T-helper 2 cell treated with Interferon-gamma antibody and Interleukin-4, amounts not matched to agents 100 ng/mL and 5 ng/mL, for 36 hours (primary cell): ENCODE measurements at regions not wholly inside any gene's neighbourhood (a gene's known extent, or its start where the extent isn't known, plus 50 kb on each side); places are given as distances from the start of the nearest gene placed in this dataset.
"Not testable (repeated sequence)": the region's sequence is repeated elsewhere in the genome, so short reads cannot be mapped to it uniquely, and the experiment has no call there.

ENCODE experiments used
- intact Hi-C: fragments of 100-400 bp; cut with micrococcal nuclease; formaldehyde crosslinking; loops from one replicate; pipeline ENCODE4 v1.15.1; 2023

DNA sequence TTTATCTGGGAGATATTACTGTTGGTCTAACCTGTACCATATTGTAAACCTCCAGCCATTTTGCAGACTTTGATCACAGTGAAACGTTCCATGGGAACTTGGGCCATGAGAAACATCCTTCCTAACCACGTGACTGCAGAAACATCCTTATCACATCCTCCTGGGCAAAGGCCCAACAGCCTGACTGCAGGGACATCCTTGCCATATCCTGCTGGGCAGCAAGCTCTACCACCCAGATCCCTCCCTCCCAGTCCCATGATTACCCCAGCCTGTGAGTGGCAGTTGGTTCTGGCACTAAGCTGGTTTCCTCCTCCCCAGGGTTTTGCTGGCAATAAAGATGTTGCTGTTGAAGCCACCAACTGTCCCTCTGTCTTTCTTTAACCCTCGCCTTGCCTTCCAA is 201.2 kb downstream of the POTEC start:
- intact Hi-C loops: not testable (repeated sequence)

DNA sequence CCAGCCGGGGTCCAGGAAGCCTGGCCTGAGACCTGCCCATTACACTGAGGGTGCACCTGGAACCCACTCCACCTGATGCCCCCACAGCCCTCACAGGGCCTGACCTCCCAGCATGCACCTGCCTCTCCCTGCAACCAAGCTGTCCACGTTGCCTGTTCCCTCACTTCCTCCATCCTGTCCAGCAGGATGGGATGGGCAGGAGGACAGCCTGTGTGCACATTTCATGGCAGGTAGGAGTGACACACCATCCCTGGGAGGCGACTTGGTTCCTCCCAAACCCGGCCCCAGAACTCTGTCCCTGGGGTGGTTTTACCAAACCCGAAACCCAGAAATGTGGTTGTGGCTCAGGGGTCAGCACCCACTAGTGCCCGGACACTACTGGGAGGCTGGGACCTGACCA is 203.8 kb upstream of the ZNF519 start:
- intact Hi-C loops: not testable (repeated sequence)

DNA sequence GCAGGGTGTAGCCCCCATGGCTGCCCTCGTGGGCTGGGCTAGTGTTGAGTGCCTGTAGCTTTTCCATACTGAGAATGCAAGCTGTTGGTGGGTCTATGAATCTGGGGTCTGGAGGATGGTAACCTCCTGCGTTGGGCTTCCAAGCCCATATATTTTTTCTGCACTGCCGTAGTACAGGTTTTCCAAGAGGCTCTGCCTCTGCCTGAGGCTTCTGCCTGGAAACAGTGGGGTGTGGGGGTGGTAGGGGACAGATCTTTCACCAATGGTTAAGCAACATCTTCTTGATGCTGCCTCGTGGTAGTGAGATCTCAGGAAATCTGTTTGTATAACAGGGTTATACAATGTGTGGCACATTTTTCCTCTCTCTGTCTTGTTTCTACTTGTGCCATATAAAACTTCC is 189.0 kb upstream of the ZNF519 start:
- intact Hi-C loops: not testable (repeated sequence)

DNA sequence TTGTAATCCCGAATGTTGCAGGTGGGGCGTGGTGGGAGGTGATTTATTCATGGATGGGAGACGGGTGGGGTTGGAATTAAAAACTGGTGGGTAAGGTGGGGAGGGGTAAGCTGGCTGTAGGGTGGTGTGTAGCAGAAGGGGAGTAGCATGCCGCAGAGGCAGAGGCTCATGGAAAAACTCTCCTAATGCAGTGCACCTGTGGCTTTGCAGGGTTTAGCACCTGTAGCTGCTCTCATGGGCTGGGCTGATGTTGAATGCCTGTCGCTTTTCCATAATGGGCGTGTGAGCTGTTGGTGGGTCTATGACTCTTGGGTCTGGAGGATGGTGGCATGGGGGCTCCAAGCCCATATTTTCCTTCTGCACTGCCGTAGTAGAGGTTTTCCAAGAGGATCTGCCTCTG is 169.0 kb upstream of the ZNF519 start:
- intact Hi-C loops: not testable (repeated sequence)

DNA sequence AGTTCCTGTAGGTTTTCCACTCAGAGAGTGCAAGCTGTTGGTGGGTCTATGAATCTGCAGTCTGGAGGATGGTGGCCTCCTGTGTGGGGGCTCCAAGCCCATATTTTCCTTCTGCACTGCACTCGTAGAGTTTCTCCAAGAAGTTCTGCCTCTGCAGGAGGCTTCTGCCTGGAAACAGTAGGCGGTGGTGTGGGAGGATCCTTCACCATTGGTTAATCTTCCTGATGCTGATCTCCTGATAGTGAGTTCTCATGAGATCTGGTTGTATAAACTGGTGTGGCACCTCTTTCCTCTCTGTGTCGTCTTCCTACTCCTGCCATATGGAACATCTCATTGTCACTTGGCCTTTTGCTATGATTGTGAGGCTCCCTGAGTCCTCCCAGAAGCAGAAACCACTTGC is 162.8 kb upstream of the ZNF519 start:
- intact Hi-C loops: not testable (repeated sequence)

DNA sequence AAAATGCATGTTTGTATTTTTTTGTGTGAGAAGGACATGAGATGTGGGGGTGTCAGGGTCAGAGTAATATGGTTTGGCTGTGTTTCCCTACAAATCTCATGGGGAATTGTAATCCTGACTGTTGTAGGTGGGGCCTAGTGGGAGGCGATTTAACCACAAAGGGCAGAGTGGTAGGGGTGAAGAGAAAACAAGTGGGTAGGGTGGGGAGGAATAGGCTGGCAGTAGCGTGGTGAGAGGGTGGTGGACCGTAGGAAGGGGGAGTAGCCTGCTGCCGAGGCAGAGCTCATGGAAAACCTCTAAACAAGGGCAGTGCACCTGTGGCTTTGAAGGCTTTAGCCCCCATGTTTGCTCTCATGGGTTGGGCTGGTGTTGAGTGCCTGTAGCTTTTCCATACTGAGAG is 152.8 kb upstream of the ZNF519 start:
- intact Hi-C loops: no loop called here

DNA sequence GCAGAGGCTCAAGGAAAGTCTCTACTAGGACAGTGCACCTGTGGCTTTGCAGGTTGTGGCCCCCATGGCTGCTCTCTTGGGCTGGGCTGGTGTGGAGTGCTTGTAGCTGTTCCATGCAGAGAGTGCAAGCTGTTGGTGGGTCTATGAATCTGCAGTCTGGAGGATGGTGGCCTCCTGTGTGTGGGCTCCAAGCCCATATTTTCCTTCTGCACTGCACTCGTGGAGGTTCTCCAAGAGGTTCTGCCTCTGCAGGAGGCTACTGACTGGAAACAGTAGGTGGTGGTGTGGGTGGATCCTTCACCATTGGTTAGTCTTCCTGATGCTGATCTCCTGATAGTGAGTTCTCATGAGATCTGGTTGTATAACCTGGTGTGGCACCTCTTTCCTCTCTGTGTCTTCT is 143.2 kb upstream of the ZNF519 start:
- intact Hi-C loops: not testable (repeated sequence)

DNA sequence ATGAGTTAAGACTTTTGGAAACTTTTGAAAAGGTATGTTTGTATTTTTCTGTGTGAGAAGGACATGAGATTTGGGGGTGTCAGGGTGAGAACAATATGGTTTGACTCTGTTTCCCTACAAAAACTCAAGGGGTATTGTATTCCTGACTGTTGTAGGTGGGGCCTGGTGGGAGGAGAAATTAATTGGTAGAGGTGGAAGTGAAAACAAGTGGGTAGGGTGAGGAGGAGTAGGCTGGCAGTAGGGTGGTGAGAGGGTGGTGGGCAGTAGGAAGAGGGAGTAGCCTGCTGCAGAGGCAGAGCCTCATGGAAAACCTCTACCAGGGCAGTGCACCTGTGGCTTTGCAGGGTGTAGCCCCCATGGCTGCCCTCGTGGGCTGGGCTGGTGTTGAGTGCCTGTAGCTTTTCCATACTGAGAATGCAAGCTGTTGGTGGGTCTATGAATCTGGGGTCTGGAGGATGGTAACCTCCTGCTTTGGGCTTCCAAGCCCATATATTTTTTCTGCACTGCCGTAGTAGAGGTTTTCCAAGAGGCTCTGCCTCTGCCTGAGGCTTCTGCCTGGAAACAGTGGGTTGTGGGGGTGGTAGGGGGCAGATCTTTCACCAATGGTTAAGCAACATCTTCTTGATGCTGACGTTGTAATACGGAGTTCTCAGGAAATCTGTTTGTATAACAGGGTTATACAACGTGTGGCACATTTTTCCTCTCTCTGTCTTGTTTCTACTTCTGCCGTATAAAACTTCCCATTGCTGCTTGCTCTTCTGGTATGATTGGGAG is 133.6 kb upstream of the ZNF519 start:
- intact Hi-C loops: not testable (repeated sequence)

DNA sequence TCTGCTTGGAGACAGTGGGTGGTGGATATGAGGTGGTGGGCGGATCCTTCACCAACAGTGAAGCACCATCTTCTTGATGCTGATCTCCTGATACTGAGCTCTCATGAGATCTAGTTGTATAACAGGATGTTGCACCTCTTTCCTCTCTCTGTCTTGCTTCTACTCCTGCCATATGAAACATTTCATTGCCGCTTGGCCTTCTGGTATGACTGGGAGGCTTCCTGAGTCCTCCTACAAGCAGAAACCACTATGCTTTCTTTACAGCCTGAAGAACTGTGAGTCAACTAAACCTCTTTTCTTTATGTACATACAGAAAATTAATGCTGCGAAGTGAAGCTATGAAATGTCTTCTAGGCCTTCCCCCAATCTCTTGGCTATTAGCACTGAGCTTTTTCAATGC is 130.6 kb upstream of the ZNF519 start:
- intact Hi-C loops: not testable (repeated sequence)

DNA sequence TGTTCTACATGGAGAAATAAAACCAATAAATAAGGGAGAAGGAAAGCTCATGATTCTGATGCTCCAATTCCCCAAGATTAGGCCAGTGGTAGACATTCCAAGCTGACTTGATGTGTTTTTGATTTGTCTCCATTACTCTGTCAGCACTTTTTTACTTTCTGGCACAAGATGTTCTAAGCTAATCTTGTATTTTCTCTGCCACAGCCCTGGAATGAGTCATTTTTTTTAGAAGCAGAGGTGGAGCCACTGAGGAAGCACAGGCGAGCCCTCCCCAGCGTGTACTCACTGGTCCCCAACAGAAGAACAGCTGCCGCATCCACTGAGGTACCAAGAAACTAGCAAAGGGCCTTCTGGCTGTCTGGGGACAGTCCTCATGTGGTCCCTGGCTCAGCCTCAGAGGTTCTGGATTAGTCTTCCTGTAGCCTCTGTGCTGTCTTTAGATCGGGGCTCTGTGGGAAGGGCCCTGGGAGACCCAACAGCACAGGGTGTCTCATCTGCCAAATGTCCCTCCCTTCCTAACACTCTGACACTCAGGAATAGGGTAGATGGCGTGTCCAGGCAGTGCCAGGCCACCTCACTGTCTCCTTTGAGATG is 117.9 kb upstream of the ZNF519 start:
- intact Hi-C loops: not testable (repeated sequence)

DNA sequence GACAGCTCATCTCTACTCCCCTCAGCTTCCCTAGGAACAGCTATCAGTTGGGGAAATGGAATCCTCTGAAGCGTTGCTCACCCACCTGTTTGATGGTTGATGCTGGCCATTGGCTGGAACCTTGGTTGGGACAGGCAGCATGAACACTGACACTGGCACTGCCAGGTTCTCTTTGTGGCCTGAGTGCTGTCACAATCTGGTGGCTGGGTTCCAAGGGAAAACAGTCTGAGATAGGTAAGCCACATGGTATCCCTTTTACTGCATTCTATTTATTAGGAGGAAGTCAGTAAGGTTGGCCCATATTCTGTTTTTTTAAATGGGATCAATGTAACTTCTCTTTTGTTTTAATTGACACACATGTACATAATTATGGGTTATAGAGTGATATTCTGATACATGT is 107.0 kb upstream of the ZNF519 start:
- intact Hi-C loops: not testable (repeated sequence)

DNA sequence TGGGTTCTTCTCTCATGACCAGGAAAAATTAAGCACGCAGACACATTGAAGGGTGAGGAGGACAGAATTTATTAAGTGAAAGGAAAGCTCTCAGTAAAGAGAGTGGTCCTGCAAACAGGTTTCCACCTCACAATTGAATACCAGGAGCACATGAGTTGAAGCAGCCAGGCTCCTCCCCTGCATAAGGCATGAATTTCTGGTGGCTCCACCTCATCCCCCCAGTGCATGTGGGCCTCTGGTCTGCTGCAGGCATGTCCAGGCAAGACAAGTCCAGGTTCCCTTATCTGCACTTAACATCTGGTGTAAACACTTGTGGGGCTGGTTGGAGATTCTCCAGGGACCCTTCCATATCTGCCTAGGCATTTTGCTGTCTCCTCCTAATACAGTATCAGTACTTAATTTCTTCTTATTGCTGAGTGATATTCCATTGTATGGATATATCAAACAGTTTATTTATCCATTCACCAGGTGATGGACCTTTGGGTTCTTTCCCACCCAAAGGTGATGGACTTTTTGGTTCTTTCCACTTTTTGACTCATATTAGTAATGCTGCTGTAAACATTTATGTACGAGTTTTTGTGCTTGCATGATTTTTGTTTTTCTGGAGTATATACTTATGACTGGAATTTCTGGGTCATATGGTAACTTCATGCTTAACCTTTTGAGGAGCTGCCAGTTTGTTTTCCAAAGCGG is 104.3 kb upstream of the ZNF519 start:
- intact Hi-C loops: not testable (repeated sequence)

DNA sequence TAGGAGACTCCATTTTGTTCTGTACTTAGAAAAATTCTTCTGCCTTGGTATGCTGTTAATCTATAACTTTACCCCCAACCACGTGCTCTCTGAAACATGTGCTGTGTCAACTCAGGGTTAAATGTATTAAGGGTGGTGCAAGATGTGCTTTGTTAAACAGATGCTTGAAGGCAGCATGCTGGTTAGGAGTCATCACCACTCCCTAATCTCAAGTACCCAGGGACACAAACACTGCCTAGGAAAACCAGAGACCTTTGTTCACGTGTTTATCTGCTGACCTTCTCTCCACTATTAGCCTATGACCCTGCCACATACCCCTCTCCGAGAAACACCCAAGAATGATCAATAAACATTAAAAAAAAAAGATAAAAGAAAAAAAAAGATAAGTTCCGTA is 93.0 kb upstream of the ZNF519 start:
- intact Hi-C loops: not testable (repeated sequence)

DNA sequence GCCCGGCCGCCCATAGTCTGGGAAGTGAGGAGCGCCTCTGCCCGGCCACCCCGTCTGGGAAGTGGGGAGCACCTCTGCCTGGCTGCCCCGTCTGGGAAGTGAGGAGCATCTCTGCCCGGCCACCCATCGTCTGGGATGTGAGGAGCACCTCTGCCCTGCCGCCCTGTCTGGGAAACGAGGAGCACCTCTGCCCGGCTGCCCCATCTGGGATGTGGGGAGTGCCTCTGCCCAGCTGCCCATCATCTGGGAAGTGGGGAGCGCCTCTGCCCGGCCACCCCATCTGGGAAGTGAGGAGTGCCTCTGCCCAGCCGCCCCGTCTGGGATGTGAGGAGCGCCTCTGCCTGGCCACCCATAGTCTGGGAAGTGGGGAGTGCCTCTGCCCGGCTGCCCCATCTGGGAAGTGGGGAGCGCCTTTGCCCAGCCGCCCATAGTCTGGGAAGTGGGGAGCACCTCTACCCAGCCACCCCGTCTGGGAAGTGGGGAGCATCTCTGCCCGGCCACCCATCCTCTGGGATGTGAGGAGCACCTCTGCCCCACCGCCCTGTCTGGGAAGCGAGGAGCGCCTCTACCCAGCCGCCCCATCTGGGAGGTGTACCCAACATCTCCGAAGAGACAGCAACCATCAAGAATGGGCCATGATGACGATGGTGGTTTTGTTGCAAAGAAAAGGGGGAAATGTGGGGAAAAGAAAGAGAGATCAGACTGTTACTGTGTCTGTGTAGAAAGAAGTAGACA is 92.5 kb upstream of the ZNF519 start:
- intact Hi-C loops: not testable (repeated sequence)

DNA sequence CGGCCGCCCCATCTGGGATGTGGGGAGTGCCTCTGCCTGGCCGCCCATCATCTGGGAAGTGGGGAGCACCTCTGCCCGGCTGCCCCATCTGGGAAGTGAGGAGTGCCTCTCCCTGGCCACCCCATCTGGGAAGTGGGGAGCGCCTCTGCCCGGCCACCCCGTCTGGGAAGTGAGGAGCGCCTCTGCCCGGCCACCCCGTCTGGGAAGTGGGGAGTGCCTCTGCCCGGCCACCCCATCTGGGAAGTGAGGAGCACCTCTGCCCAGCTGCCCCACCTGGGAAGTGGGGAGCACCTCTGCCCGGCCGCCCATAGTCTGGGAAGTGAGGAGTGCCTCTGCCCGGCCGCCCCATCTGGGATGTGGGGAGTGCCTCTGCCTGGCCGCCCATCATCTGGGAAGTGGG is 91.7 kb upstream of the ZNF519 start:
- intact Hi-C loops: not testable (repeated sequence)

DNA sequence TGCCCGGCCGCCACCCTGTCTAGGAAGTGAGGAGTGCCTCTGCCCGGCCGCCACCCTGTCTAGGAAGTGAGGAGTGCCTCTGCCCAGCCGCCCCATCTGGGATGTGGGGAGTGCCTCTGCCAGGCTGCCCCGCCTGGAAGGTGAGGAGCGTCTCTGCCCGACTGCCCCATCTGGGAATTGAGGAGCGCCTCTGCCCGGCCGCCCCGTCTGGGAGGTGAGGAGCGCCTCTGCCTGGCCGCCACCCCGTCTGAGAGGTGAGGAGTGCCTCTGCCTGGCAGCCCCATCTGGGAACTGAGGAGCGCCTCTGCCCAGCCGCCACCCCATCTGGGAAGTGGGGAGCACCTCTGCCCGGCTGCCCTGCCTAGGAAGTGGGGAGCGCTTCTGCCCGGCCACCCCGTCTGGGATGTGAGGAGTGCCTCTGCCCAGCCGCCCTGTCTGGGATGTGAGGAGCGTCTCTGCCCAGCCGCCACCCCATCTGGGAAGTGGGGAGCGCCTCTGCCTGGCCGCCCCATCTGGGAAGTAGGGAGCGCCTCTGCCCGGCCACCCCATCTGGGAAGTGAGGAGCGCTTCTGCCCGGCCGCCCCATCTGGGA is 91.1 kb upstream of the ZNF519 start:
- intact Hi-C loops: not testable (repeated sequence)

DNA sequence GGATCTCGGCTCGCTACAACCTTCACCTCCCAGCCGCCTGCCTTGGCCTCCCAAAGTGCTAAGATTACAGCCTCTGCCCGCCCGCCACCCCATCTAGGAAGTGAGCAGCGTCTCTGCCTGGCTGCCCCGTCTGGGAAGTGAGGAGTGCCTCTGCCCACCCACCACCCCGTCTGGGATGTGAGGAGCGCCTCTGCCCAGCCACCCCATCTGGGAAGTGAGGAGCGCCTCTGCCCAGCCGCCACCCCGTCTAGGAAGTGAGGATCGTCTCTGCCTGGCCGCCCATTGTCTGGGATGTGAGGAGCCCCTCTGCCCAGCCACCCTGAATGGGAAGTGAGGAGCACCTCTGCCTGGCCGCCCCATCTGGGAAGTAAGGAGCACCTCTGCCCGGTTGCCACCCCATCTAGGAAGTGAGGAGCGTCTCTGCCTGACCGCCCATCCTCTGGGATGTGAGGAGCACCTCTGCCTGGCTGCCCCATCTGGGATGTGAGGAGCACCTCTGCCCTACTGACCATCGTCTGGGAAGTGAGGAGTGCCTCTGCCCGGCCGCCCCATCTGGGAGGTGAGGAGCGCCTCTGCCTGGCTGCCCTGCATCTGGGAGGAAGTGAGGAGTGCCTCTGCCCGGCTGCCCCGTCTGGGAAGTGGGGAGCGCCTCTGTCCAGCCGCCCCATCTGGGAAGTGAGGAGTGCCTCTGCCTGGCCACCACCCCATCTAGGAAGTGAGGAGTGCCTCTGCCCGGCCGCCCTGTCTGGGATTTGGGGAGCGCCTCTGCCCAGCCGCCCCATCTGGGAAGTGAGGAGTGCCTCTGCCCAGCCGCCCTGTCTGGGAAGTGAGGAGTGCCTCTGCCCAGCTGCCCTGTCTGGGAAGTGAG is 90.4 kb upstream of the ZNF519 start:
- intact Hi-C loops: not testable (repeated sequence)

DNA sequence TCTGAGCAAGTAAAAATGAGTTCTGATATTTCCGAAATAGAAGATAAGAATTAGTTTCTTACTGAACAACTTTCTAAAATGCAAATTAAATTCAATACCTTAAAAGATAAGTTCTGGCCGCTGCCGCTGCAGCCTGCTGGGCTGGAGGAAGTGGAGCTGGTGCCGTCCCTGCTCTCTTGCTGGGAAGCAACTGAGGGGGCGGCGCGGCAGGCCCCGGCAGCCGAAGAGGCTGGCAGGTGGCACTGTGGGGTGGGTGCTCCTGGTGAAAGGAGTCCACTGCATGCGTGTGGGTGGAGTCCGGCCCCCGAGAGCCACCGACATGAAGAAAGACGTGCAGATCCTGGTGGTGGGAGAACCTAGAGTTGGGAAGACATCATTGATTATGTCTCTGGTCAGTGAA is 89.5 kb upstream of the ZNF519 start:
- intact Hi-C loops: no loop called here

DNA sequence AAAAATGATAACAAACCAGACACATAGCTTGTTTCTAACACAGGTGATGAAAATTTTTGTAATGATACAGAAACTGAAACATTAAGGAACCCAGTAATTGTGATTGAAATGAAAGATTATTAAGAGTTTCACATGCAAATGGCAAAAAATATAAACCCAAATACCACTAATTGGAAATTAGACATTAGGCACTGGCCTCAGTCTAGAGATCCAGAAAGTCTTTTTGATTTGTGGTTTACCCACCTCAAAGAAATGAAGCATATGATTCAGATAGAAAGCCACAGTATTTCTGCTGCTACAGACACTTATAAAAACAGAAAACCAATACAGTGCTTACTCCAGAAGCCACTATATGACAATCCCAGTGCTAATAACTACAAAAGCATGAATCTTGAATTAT is 83.7 kb upstream of the ZNF519 start:
- intact Hi-C loops: not testable (repeated sequence)

DNA sequence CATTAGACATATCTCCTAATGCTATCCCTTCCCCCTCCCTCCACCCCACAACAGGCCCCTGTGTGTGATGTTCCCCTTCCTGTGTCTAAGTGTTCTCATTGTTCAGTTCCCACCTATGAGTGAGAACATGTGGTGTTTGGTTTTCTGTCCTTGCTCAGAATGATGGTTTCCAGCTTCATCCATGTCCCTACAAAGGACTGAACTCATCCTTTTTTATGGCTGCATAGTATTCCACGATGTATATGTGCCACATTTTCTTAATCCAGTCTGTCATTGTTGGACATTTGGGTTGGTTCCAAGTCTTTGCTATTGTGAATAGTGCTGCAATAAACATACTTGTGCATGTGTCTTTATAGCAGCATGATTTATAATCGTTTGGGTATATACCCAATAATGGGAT is 71.2 kb upstream of the ZNF519 start:
- intact Hi-C loops: not testable (repeated sequence)
